AG10803 (cell line): ENCODE measurements at regions not wholly inside any gene's neighbourhood (a gene's known extent, or its start where the extent isn't known, plus 50 kb on each side); places are given as distances from the start of the nearest gene placed in this dataset.

Experiments used
- DNase-seq: peaks from one replicate; pipeline ENCODE4 v3.0.0; 2010; ENCODE audit warnings: low read depth
- H3K4me3 ChIP-seq: 2 replicates; pipeline ENCODE4 v1.5.1; 2011; ENCODE audit warnings: mild to moderate bottlenecking, low read length, control low read depth
- TF ChIP-seq, protein P1 (sequence below): conservative IDR thresholded peaks from 2 replicates; pipeline ENCODE4 v1.5.1; 2011; ENCODE audit warnings: mild to moderate bottlenecking, low read length, control low read depth, inconsistent platforms

DNA sequence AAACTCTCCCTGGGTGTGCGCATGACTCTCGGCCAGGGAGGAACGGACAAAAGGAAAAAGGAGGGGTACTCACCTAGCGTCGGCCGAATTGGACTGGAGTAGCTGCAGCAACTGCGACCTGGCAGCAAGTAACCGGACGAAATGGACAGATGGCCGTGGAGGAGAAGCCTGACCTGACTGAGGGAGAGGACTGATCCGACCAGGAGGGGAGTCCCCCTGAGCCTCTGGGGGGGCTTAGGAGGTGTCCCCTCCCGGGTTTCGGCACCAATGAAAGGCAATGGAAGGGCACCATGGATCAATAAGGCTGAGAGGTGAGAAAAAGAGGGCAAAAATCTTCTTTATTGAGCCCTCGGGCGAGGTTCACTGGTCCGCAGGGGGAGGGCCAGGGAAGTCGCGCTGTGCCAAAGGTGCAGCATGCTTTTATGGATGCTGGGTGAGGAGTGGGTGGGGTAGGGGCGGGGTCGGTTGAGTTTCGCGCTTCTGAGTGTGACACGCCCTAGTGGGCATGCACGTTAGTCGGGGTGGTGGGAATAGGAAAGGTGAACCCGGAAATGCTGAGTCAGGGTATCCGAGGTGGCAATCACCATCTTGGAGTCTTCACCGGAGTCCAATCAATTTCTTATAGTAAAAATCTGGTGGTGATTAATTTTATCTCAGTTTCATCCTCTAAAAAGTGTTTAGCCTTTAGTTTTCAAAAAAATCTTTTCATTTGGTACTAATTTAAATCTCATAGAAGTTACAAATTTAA is 638.5 kb upstream of the DPP6 start:
- no peak overlapping the region for H3K4me3 ChIP-seq
- no peak for DNase-seq
- TF ChIP-seq, protein P1, sequence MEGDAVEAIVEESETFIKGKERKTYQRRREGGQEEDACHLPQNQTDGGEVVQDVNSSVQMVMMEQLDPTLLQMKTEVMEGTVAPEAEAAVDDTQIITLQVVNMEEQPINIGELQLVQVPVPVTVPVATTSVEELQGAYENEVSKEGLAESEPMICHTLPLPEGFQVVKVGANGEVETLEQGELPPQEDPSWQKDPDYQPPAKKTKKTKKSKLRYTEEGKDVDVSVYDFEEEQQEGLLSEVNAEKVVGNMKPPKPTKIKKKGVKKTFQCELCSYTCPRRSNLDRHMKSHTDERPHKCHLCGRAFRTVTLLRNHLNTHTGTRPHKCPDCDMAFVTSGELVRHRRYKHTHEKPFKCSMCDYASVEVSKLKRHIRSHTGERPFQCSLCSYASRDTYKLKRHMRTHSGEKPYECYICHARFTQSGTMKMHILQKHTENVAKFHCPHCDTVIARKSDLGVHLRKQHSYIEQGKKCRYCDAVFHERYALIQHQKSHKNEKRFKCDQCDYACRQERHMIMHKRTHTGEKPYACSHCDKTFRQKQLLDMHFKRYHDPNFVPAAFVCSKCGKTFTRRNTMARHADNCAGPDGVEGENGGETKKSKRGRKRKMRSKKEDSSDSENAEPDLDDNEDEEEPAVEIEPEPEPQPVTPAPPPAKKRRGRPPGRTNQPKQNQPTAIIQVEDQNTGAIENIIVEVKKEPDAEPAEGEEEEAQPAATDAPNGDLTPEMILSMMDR = no peak

DNA sequence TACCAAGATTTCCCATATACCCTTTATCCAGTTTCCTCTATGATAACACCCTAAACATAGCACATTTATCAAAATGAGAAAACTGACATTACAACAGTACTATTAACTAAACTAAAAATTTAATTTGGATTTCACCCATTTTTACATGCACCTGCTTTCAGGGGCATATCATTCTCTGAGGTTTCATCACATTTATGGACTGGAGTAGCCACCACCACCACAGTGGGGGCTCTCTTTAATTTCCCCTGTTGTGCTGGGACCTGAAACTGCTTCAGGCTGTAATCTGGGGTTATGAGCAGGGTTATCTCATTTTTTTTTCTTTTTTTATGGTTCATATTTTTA is 637.9 kb upstream of the DPP6 start:
- no peak overlapping the region for H3K4me3 ChIP-seq
- DNase-seq = no peak
- TF ChIP-seq, protein P1 = no peak

DNA sequence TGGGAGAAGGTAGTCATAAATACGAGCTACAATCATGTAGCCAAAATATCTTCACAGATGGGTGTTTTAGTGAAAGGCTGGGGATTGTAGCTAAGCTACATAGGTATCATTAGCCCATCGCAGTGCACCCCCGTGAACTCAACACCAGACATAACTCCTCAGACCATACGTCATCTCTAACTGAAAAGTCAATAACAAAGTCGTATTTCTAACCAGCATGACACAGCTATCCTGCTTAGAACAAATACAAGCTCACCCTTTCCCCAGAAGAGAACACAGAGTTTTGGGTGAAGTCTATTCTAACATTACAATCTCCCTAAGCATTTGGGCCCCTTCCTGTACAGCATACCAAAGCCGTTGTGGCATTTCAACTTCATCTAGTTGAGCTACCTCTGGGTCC is 636.6 kb upstream of the DPP6 start:
- no peak for DNase-seq
- H3K4me3 ChIP-seq = no peak overlapping the region
- TF ChIP-seq, protein P1 = no peak

DNA sequence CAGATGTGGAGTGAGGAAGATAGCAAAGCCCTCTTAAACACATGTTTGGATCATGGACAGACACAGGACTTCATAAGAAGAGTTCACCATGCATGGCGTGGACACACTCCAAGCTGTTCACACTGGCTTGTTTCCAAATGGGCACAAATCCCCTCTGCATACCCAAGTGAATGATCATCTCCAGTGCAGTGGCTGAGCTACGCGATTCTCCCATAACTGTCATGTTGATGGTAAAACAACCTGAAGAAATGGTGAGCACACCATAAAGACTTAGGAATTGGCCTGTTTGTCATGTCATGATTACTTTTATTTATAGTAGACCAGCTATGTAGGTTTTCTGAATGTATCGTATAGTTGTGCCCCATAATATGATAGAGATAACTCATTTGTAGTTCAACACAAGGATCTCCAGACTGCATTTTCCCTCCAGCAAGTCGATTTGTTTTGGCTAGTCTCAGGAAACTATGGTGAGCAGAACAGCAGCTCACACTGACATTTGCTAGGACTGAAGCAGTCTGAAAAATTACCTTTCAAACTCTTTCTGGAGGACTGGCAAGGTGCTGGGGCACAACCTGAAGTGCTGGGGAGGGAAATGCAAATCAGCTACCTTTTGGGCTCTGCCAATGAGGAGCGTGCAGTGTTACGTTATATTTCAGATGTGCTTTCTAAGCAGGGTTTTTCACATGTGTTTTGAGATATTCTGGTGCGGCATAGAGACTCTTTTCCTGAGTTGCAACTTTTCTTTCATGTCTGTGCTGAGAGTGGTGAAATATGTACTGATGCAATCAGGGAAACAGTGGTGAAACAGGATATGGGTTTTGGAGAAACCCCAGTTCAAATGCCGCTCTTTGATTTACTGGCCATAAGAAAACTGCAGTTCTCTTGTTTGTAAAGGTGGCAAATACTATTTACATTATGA is 629.6 kb upstream of the DPP6 start:
- TF ChIP-seq, protein P1 = no peak
- H3K4me3 ChIP-seq = no peak overlapping the region
- no peak for DNase-seq

DNA sequence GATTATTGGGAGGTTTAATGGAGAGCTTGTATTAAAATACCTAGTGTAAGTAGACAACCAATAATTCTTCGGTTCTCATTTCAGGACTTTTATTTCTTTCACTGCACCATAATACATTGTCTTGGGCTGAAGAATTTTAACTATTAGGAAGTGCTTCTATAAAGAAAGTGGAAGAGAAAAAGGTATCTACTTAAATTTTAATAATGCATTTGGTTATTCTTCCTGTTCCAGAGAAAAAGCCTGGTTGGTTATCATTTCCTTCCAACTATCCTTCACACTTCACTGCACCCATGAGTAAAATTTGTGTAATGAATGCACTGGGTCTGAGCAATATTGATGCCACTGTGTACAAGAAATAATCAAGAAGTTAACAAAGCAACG is 629.0 kb upstream of the DPP6 start:
- no peak for DNase-seq
- no peak overlapping the region for H3K4me3 ChIP-seq
- TF ChIP-seq, protein P1 = no peak

DNA sequence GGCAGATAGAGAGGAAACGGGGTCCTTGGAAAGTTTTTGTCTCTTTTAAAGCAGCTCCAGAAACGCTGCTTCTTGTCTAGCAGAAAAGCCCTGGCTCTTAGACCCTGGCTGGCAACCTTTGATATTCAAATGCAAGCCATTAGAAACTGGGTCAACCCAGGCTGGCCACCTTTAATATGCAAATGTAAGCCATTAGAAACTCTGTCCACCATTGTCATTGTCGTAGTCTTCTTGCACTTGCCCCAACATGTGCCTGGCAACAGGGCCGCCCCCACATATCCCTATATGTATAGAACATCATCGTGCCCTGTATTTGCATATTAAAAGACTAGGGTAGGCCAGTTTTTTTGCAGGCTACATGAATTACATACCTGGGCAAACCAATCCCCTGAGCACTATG is 621.3 kb upstream of the DPP6 start:
- H3K4me3 ChIP-seq = no peak overlapping the region
- DNase-seq = no peak
- TF ChIP-seq, protein P1 = no peak

DNA sequence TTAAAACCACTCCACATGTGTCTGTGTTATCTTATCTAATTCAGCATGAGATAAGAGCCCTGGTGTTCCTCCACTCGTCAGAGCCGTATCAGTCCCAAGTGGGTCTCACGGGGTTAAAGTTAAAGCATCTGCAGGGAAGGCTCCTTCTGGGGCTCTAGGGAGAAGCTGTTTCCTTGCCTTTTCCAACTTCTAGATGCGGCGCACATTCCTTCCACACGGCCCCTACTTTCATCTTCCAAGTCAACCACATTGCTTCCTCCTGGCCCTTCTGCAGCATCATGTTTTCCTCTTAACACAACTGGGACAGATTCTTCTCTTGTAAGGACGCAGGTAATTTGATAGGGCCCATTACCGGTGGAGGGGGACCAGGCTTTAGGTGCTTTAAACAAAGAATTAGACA is 620.1 kb upstream of the DPP6 start:
- DNase-seq = no peak
- H3K4me3 ChIP-seq = no peak overlapping the region
- TF ChIP-seq, protein P1 = no peak
